Liver (tissue), 8 donors: ENCODE measurements at regions not wholly inside any gene's neighbourhood (a gene's known extent, or its start where the extent isn't known, plus 50 kb on each side); places are given as distances from the start of the nearest gene placed in this dataset.

Experiments
- DNase-seq: peaks from one replicate; pipeline ENCODE4 v3.0.0-alpha.2; 2017; ENCODE audit warnings: low spot score
- H3K27ac ChIP-seq, 2 donors: one replicate each; pipeline ENCODE4 v1.7.0; 2013; ENCODE audit warnings: inconsistent platforms in 2 of 2, low read length in 2 of 2, control low read depth in 1 of 2, low read depth in 1 of 2, mild to moderate bottlenecking in 1 of 2
- H3K27me3 ChIP-seq, 4 donors: one replicate each; pipeline versions ENCODE4 v1.6.1 to v1.7.0; 2013; ENCODE audit warnings: low read length in 3 of 4, inconsistent platforms in 1 of 4, mild to moderate bottlenecking in 1 of 4, moderate library complexity in 1 of 4; ENCODE audit not compliant: control insufficient read depth in 4 of 4, insufficient read depth in 4 of 4
- H3K36me3 ChIP-seq, 4 donors: one replicate each; pipeline versions ENCODE4 v1.6.1 to v1.7.0; 2013; ENCODE audit warnings: low read length in 3 of 4, mild to moderate bottlenecking in 3 of 4, low read depth in 1 of 4, moderate library complexity in 1 of 4; ENCODE audit not compliant: control insufficient read depth in 4 of 4, insufficient read depth in 3 of 4
- H3K4me1 ChIP-seq, 4 donors: one replicate each; pipeline versions ENCODE4 v1.6.1 to v1.7.0; 2013; ENCODE audit warnings: low read length in 3 of 4, mild to moderate bottlenecking in 3 of 4, moderate library complexity in 1 of 4; ENCODE audit not compliant: control insufficient read depth in 4 of 4, insufficient read depth in 4 of 4
- H3K4me3 ChIP-seq, 3 donors: one replicate each; pipeline versions ENCODE4 v1.6.1 to v1.7.0; 2013; ENCODE audit warnings: low read length in 3 of 3, control low read depth in 1 of 3, low read depth in 1 of 3, mild to moderate bottlenecking in 1 of 3
- H3K9ac ChIP-seq, 2 donors: one replicate each; pipeline ENCODE4 v1.7.0; 2013; ENCODE audit warnings: low read length in 2 of 2, mild to moderate bottlenecking in 2 of 2, moderate library complexity in 2 of 2, control low read depth in 1 of 2, low read depth in 1 of 2
- H3K9me3 ChIP-seq, 4 donors: one replicate each; pipeline versions ENCODE4 v1.6.1 to v1.7.0; 2013; ENCODE audit warnings: low read length in 3 of 4; ENCODE audit not compliant: control insufficient read depth in 4 of 4
- EGR1 ChIP-seq, 2 donors: IDR thresholded peaks; 2 replicates each; pipeline ENCODE4 v1.6.1; 2016 to 2018; ENCODE audit warnings: antibody characterized with exemption in 2 of 2, low read depth in 2 of 2
- FOXA1 ChIP-seq: IDR thresholded peaks from 2 replicates; pipeline ENCODE4 v1.6.1; 2016; ENCODE audit warnings: antibody characterized with exemption
- FOXA2 ChIP-seq: IDR thresholded peaks from 2 replicates; pipeline ENCODE4 v1.6.1; 2016; ENCODE audit warnings: antibody characterized with exemption
- GABPA ChIP-seq, 2 donors: IDR thresholded peaks in 1 of 2; conservative IDR thresholded peaks in 1 of 2; 2 replicates each; pipeline ENCODE4 v1.6.1; 2016; ENCODE audit warnings: antibody characterized with exemption in 2 of 2, mild to moderate bottlenecking in 1 of 2, moderate library complexity in 1 of 2
- HNF4A ChIP-seq, 2 donors: conservative IDR thresholded peaks; 2 replicates each; pipeline ENCODE4 v1.6.1; 2016; ENCODE audit warnings: antibody characterized with exemption in 2 of 2, mild to moderate bottlenecking in 2 of 2
- HNF4G ChIP-seq: IDR thresholded peaks from 2 replicates; pipeline ENCODE4 v1.6.1; 2016; ENCODE audit warnings: antibody characterized with exemption
- JUND ChIP-seq, 2 donors: IDR thresholded peaks; 2 replicates each; pipeline ENCODE4 v1.6.1; 2016; ENCODE audit warnings: antibody characterized with exemption in 2 of 2
- RAD21 ChIP-seq, 2 donors: IDR thresholded peaks; 2 replicates each; pipeline ENCODE4 v1.6.1; 2016; ENCODE audit warnings: antibody characterized with exemption in 2 of 2, mild to moderate bottlenecking in 2 of 2
- RXRA ChIP-seq, 2 donors: IDR thresholded peaks; 2 replicates each; pipeline ENCODE4 v1.6.1; 2017 to 2018; ENCODE audit warnings: antibody characterized with exemption in 2 of 2, mild to moderate bottlenecking in 1 of 2
- SP1 ChIP-seq: IDR thresholded peaks from 2 replicates; pipeline ENCODE4 v1.6.1; 2018; ENCODE audit warnings: antibody characterized with exemption, mild to moderate bottlenecking
- TAF1 ChIP-seq: conservative IDR thresholded peaks from 2 replicates; pipeline ENCODE4 v1.6.1; 2016; ENCODE audit warnings: antibody characterized with exemption, mild to moderate bottlenecking
- WGBS: extraction: QIAGEN DNeasy Blood & Tissue Kit; methylation state at CpG from one replicate; pipeline ENCODE4 v1.1.7; 2013; 5-methylcytosine and 5-hydroxymethylcytosine counted together
- TF ChIP-seq, protein P1 (sequence below): IDR thresholded peaks from 2 replicates; pipeline ENCODE4 v1.6.1; 2016; ENCODE audit warnings: antibody characterized with exemption
- TF ChIP-seq, protein P2 (sequence below): fragments of 150-350 bp; IDR thresholded peaks from 2 replicates; pipeline ENCODE4 v1.5.1; 2017; ENCODE audit warnings: improper control_type of control experiment, low read depth, low read length; ENCODE audit not compliant: missing input control
- TF ChIP-seq, protein P3 (sequence below): IDR thresholded peaks from 2 replicates; pipeline ENCODE4 v1.6.1; 2016; ENCODE audit warnings: antibody characterized with exemption
- TF ChIP-seq, protein P4 (sequence below): IDR thresholded peaks from 2 replicates; pipeline ENCODE4 v1.6.1; 2016; ENCODE audit warnings: antibody characterized with exemption
- TF ChIP-seq, protein P5 (sequence below): IDR thresholded peaks from 2 replicates; pipeline ENCODE4 v1.6.1; 2016; ENCODE audit warnings: antibody characterized with exemption, mild to moderate bottlenecking
- donor health status: healthy.
- donor health status: healthy.
- donor health status: healthy.
- donor health status: healthy.
- donor health status: healthy.

DNA sequence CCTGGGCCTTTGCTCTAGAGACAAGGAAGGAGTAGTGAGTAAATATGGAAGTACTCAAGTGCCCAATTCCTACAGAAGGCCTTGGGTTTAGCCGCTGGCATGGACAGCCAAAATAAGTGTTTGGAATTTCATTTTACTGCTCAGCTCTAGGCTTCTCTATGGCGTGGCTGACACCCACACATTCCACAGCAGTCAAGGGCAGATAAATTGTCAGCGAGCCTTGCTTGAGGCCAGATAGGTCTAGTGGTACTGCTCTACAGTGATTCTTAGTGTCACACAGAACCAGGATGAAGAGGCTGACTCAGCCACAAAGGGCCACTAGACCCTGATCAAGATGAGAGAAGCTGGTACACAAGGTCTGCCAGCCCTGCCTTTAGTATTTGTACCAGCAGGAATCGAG is 111.0 kb upstream of the NFIB start:
- H3K4me3 ChIP-seq: no peak overlapping the region
- H3K36me3 ChIP-seq: no peaks in the 10 kb centered on the region
- WGBS: 65% methylated on average over 4 of the region's 4 CpGs
- no peak for DNase-seq
- H3K27ac ChIP-seq: no peak overlapping the region
- peaks cover 0 to 5% (median 1%) of the 10 kb centered on the region in 4 donors for H3K4me1 ChIP-seq
- H3K9ac ChIP-seq: no peak overlapping the region
- peaks cover 0 to 2% (median 0%) of the 10 kb centered on the region in 4 donors for H3K27me3 ChIP-seq
- no peaks in the 10 kb centered on the region for H3K9me3 ChIP-seq
- no peak for TF ChIP-seq HNF4A (conservative IDR thresholded peaks at IDR 0.05)
- TF ChIP-seq GABPA (IDR thresholded peaks at IDR 0.05 in 1 of 2, conservative IDR thresholded peaks at IDR 0.05 in 1 of 2): no peak
- TF ChIP-seq, protein P1, sequence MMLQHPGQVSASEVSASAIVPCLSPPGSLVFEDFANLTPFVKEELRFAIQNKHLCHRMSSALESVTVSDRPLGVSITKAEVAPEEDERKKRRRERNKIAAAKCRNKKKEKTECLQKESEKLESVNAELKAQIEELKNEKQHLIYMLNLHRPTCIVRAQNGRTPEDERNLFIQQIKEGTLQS: no peak

DNA sequence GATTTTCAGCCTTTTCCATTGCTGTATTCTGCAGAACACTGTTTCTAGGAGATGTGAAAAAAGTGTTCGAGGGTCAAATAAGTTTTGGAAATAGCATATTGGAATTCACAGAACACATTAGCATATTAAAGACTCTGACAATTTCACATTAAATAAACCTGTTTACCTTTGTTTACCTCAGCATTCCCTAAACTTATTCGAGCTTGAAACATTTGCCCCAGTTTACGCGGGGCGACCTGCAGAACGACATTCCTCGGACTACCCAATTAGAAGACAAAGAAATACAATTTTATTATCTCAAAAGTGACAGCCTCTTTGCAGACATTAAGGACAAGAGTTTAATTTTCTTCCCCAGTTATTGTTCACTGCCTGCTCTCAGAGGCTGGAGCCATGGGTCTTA is 110.3 kb upstream of the NFIB start:
- H3K27me3 ChIP-seq: peaks cover 0 to 2% (median 0%) of the 10 kb centered on the region in 4 donors
- peaks cover 0 to 5% (median 1%) of the 10 kb centered on the region in 4 donors for H3K4me1 ChIP-seq
- no peaks in the 10 kb centered on the region for H3K9me3 ChIP-seq
- H3K36me3 ChIP-seq: no peaks in the 10 kb centered on the region
- H3K4me3 ChIP-seq: no peak overlapping the region
- no peak overlapping the region for H3K9ac ChIP-seq
- no peak for DNase-seq
- 67% methylated on average over 7 of the region's 7 CpGs for WGBS
- no peak for TF ChIP-seq JUND (IDR thresholded peaks at IDR 0.05)
- no peak for TF ChIP-seq GABPA (IDR thresholded peaks at IDR 0.05 in 1 of 2, conservative IDR thresholded peaks at IDR 0.05 in 1 of 2)
- TF ChIP-seq, protein P2, sequence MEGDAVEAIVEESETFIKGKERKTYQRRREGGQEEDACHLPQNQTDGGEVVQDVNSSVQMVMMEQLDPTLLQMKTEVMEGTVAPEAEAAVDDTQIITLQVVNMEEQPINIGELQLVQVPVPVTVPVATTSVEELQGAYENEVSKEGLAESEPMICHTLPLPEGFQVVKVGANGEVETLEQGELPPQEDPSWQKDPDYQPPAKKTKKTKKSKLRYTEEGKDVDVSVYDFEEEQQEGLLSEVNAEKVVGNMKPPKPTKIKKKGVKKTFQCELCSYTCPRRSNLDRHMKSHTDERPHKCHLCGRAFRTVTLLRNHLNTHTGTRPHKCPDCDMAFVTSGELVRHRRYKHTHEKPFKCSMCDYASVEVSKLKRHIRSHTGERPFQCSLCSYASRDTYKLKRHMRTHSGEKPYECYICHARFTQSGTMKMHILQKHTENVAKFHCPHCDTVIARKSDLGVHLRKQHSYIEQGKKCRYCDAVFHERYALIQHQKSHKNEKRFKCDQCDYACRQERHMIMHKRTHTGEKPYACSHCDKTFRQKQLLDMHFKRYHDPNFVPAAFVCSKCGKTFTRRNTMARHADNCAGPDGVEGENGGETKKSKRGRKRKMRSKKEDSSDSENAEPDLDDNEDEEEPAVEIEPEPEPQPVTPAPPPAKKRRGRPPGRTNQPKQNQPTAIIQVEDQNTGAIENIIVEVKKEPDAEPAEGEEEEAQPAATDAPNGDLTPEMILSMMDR: no peak
- no peak overlapping the region for H3K27ac ChIP-seq

DNA sequence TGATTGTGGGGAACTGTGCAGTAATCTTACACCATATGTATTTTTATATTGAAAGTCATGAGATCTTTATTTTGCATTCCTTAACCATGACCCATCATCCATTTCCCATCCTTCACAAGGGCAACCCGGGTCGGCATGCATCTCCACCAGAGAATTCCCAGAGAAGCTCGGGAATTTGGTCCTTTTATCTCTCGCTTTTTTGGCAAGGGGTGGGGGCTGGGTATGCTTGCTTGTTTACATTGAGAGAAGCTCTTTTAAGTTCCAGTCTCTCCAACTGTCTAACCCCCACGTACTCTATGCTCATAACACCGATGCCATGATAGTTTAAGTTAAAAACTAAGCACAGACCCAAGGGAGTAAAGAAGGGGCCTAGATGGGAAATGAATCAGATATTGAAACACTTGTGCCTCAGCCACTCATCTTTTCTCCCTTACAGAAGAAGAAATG is 109.9 kb upstream of the NFIB start:
- H3K9me3 ChIP-seq: no peaks in the 10 kb centered on the region
- H3K9ac ChIP-seq: no peak overlapping the region
- DNase-seq: no peak
- TF ChIP-seq FOXA1 (no peak), SP1 (no peak), HNF4G (no peak), FOXA2 (no peak), RXRA (IDR thresholded peaks at IDR 0.05) (no peak), EGR1 (IDR thresholded peaks at IDR 0.05; ENCODE audit: low read depth in 2 of 2) (no peak), RAD21 (IDR thresholded peaks at IDR 0.05) (no peak), GABPA (IDR thresholded peaks at IDR 0.05 in 1 of 2, conservative IDR thresholded peaks at IDR 0.05 in 1 of 2) (no peak), TAF1 (no peak), JUND (IDR thresholded peaks at IDR 0.05) (no peak)
- TF ChIP-seq, protein P3, sequence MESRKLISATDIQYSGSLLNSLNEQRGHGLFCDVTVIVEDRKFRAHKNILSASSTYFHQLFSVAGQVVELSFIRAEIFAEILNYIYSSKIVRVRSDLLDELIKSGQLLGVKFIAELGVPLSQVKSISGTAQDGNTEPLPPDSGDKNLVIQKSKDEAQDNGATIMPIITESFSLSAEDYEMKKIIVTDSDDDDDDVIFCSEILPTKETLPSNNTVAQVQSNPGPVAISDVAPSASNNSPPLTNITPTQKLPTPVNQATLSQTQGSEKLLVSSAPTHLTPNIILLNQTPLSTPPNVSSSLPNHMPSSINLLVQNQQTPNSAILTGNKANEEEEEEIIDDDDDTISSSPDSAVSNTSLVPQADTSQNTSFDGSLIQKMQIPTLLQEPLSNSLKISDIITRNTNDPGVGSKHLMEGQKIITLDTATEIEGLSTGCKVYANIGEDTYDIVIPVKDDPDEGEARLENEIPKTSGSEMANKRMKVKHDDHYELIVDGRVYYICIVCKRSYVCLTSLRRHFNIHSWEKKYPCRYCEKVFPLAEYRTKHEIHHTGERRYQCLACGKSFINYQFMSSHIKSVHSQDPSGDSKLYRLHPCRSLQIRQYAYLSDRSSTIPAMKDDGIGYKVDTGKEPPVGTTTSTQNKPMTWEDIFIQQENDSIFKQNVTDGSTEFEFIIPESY: no peak
- TF ChIP-seq, protein P4, sequence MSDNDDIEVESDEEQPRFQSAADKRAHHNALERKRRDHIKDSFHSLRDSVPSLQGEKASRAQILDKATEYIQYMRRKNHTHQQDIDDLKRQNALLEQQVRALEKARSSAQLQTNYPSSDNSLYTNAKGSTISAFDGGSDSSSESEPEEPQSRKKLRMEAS: no peak
- TF ChIP-seq, protein P5, sequence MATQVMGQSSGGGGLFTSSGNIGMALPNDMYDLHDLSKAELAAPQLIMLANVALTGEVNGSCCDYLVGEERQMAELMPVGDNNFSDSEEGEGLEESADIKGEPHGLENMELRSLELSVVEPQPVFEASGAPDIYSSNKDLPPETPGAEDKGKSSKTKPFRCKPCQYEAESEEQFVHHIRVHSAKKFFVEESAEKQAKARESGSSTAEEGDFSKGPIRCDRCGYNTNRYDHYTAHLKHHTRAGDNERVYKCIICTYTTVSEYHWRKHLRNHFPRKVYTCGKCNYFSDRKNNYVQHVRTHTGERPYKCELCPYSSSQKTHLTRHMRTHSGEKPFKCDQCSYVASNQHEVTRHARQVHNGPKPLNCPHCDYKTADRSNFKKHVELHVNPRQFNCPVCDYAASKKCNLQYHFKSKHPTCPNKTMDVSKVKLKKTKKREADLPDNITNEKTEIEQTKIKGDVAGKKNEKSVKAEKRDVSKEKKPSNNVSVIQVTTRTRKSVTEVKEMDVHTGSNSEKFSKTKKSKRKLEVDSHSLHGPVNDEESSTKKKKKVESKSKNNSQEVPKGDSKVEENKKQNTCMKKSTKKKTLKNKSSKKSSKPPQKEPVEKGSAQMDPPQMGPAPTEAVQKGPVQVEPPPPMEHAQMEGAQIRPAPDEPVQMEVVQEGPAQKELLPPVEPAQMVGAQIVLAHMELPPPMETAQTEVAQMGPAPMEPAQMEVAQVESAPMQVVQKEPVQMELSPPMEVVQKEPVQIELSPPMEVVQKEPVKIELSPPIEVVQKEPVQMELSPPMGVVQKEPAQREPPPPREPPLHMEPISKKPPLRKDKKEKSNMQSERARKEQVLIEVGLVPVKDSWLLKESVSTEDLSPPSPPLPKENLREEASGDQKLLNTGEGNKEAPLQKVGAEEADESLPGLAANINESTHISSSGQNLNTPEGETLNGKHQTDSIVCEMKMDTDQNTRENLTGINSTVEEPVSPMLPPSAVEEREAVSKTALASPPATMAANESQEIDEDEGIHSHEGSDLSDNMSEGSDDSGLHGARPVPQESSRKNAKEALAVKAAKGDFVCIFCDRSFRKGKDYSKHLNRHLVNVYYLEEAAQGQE: no peak
- peaks cover 0 to 2% (median 0%) of the 10 kb centered on the region in 4 donors for H3K27me3 ChIP-seq
- H3K4me3 ChIP-seq: no peak overlapping the region
- no peaks in the 10 kb centered on the region for H3K36me3 ChIP-seq
- peaks cover 0 to 4% (median 1%) of the 10 kb centered on the region in 4 donors for H3K4me1 ChIP-seq
- no peak overlapping the region for H3K27ac ChIP-seq
- WGBS: 46% methylated on average over 6 of the region's 6 CpGs
